Stomach smooth muscle (tissue), 2 donors: ENCODE measurements at regions not wholly inside any gene's neighbourhood (a gene's known extent, or its start where the extent isn't known, plus 50 kb on each side); places are given as distances from the start of the nearest gene placed in this dataset.

ENCODE experiments used
- H3K27ac ChIP-seq: one replicate; pipeline ENCODE4 v1.7.0; 2013; ENCODE audit warnings: mild to moderate bottlenecking, low read length, inconsistent platforms
- H3K27me3 ChIP-seq, 2 donors: one replicate each; pipeline ENCODE4 v1.7.0; 2013; ENCODE audit warnings: low read length in 2 of 2; ENCODE audit not compliant: insufficient read depth in 2 of 2, control insufficient read depth in 1 of 2
- H3K36me3 ChIP-seq, 2 donors: one replicate each; pipeline ENCODE4 v1.7.0; 2013; ENCODE audit warnings: low read length in 2 of 2; ENCODE audit not compliant: control insufficient read depth in 2 of 2, insufficient read depth in 2 of 2
- H3K4me1 ChIP-seq: one replicate; pipeline ENCODE4 v1.7.0; 2013; ENCODE audit warnings: low read length; ENCODE audit not compliant: control insufficient read depth, insufficient read depth
- H3K4me3 ChIP-seq, 2 donors: one replicate each; pipeline ENCODE4 v1.7.0; 2013; ENCODE audit warnings: low read length in 2 of 2
- H3K9ac ChIP-seq, 2 donors: one replicate each; pipeline ENCODE4 v1.7.0; 2013; ENCODE audit warnings: low read length in 2 of 2, mild to moderate bottlenecking in 1 of 2
- H3K9me3 ChIP-seq, 2 donors: one replicate each; pipeline ENCODE4 v1.7.0; 2013; ENCODE audit warnings: low read length in 2 of 2; ENCODE audit not compliant: control insufficient read depth in 2 of 2
- donor health status: healthy.
- donor health status: Pancreatic carcinoma.

DNA sequence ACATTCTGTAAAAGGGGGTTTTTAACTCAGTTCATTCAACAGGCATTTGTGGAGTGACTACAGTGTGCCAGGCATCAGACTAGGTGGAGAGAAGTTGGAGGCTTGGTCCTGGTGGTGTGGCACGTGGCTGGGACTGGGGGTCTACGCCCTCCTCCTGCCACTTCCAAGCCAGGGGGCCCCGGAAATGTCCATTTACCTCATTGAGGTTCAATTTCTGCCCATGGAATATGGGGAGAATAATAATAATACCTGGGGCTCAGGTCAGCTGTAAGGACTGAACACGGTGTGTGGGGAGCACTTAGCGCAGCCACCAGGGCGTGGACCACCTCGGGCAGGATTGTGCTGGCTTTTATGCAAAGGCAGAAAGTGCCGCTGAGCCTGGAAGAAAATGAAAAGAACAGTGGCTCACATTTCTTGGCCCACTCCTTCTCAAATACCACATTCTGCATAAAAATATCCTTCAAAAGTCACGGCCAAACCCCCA lies 229.4 kb downstream of the ANKRD60 start:
- no peaks in the 10 kb centered on the region for H3K27me3 ChIP-seq
- no peak overlapping the region for H3K9ac ChIP-seq
- peak overlapping the region in 1 of 2 donors; percentile 54 for H3K4me3 ChIP-seq
- H3K36me3 ChIP-seq: no peaks in the 10 kb centered on the region
- peaks cover 15% of the 10 kb centered on the region for H3K4me1 ChIP-seq
- H3K27ac ChIP-seq: no peak overlapping the region
- H3K9me3 ChIP-seq: peaks cover 0 to 3% of the 10 kb centered on the region in 2 donors

GRCh38 chr20:57998276-57998675 lies 230.2 kb downstream of the ANKRD60 start:
- Histone ChIP-seq H3K4me1 (peaks cover 15% of the 10 kb centered on the region), H3K9ac (no peak overlapping the region), H3K4me3 (no peak overlapping the region), H3K9me3 (no peaks in the 10 kb centered on the region), H3K27ac (no peak overlapping the region), H3K36me3 (no peaks in the 10 kb centered on the region), H3K27me3 (no peaks in the 10 kb centered on the region)

GRCh38 chr20:57996936-57997890 lies 231.2 kb downstream of the ANKRD60 start:
- no peak overlapping the region for H3K4me3 ChIP-seq
- H3K27me3 ChIP-seq: no peaks in the 10 kb centered on the region
- no peak overlapping the region for H3K27ac ChIP-seq
- H3K9me3 ChIP-seq: peaks cover 0 to 2% of the 10 kb centered on the region in 2 donors
- no peak overlapping the region for H3K9ac ChIP-seq
- H3K4me1 ChIP-seq: peaks cover 15% of the 10 kb centered on the region
- H3K36me3 ChIP-seq: no peaks in the 10 kb centered on the region

DNA sequence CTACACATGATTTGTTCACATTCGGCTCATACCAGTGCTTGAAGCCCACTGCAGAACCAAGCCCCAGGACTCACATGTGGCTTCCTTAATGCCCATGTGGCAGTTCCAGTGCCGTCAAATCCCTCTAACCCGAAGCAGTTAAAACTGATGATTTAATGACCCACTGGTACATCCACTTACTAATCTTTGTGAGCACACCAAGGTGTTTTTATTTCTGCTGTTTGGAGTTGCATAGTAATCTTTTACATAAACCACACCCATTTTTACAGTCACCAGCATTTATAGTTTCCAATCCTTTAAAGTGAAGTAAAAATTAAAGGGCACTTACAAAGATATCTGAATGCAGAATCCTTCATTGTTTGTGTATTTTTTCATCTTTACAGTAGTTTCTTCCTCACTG lies 232.0 kb downstream of the ANKRD60 start:
- no peaks in the 10 kb centered on the region for H3K36me3 ChIP-seq
- peaks cover 0 to 2% of the 10 kb centered on the region in 2 donors for H3K9me3 ChIP-seq
- peaks cover 12% of the 10 kb centered on the region for H3K4me1 ChIP-seq
- no peaks in the 10 kb centered on the region for H3K27me3 ChIP-seq
- H3K27ac ChIP-seq: no peak overlapping the region
- no peak overlapping the region for H3K4me3 ChIP-seq
- no peak overlapping the region for H3K9ac ChIP-seq

GRCh38 chr20:57995381-57995977 lies 233.0 kb downstream of the ANKRD60 start:
- no peak overlapping the region for H3K9ac ChIP-seq
- no peaks in the 10 kb centered on the region for H3K27me3 ChIP-seq
- no peak overlapping the region for H3K27ac ChIP-seq
- no peaks in the 10 kb centered on the region for H3K36me3 ChIP-seq
- H3K4me3 ChIP-seq: no peak overlapping the region
- peaks cover 0 to 2% of the 10 kb centered on the region in 2 donors for H3K9me3 ChIP-seq
- H3K4me1 ChIP-seq: peaks cover 9% of the 10 kb centered on the region

DNA sequence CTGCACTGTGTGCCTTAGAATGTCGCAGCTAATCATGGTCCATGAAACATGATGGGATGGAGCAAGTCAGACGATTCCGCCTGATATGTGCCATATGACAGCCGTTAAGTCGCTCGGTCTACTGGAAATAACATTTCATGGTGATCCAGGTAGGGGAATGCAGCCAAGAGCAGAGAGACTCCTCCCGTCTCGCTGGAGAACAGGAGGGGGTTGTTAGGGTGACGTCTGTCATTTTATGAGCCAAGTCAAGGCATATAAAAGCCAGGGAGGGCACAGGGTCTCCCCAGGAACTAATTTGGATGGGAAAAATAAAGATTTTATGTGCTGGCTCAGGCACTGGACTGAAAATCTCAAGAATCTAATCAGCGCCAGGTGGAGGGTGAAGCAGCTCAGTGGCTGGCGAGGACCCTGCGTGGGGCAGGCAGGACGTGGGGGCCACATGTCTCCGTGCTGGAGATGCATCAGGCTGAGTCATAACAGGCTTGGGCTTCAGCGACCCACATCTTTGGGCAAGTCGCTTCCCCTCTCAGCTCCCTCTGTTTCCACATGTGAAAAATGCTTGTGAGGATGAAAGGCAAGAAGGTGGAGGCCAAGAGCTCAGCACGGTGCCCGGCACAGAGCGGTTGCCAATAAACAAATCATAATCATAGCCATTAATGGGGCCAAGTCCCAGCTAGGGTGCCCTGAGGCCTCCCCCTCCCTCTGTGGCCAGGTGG lies 234.6 kb downstream of the ANKRD60 start:
- Histone ChIP-seq H3K27me3 (no peaks in the 10 kb centered on the region), H3K36me3 (no peaks in the 10 kb centered on the region), H3K27ac (no peak overlapping the region), H3K4me1 (peaks cover 3% of the 10 kb centered on the region), H3K9ac (no peak overlapping the region), H3K9me3 (peaks cover 0 to 2% of the 10 kb centered on the region in 2 donors), H3K4me3 (no peak overlapping the region)

DNA sequence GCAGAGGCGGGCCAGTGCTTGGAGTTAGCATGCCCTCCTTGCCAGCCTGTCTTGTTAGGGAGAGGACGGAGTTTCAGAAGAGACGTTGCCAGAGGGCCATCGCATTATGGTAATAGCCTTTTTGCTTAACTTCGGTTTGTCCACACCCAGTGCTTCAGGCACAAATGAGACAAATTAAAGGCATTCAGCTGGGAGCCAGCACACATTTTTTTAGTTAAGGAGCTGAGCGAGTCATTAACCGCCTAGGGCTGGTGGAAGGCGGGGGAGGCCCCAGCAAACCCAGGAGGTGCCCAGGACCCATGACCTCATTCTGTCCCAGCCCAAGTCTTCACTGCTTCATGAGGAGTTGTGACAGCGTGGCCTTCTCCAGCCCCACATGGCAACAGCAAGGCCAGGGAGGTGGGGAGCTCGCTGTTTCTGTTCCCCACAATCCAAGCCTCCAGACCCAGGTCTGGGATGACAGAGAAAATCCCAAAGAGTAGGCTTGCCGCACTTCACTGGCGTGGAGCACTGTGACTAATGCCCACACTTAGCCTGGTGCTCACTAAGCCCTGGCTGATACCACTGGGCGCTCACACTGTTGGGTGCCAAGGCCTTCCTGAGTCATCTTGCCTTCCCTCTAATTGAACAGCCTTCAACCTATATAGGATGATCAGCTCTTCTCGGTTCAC lies 237.1 kb downstream of the ANKRD60 start:
- H3K9ac ChIP-seq: no peak overlapping the region

DNA sequence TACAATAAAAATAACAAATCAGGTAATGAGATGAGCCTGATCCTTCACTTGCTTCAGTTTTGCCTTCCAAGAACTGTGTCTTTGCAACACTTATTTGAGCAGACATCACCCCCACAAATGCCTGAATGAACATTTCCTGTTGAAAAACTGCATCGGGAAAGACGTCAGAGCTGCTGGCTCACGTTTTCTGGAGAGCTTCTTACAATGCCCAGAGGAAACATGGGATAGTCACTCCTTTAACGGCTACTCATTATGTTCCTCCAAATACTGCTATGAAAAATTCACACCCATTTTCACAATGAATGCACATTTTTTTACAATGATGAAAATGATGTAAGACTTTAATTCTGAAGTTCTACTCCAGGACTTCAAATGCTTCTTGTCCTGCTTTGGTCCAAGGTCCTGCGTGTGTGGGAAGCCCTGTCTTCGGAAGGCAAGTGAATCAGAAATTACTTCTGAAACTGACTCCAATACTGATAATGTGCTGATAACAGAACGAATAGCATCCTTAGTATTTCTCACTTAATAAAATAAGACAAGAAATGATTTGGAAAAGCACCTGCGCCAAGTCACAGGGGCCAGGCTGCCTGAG lies 238.0 kb downstream of the ANKRD60 start:
- Histone ChIP-seq H3K4me1 (no peaks in the 10 kb centered on the region), H3K9me3 (peaks cover 0 to 2% of the 10 kb centered on the region in 2 donors), H3K4me3 (no peak overlapping the region), H3K27me3 (no peaks in the 10 kb centered on the region), H3K36me3 (no peaks in the 10 kb centered on the region), H3K27ac (no peak overlapping the region), H3K9ac (no peak overlapping the region)

More for the DNA sequence above, 237.1 kb downstream of the ANKRD60 start:
- no peaks in the 10 kb centered on the region for H3K27me3 ChIP-seq
- H3K9me3 ChIP-seq: peaks cover 0 to 2% of the 10 kb centered on the region in 2 donors
- no peak overlapping the region for H3K27ac ChIP-seq
- H3K4me1 ChIP-seq: no peaks in the 10 kb centered on the region
- no peaks in the 10 kb centered on the region for H3K36me3 ChIP-seq
- no peak overlapping the region for H3K4me3 ChIP-seq

- no peaks in the 10 kb centered on the region for H3K36me3 ChIP-seq
Measured at GRCh38 chr20:57988828-57989227, 239.6 kb downstream of the ANKRD60 start.

DNA sequence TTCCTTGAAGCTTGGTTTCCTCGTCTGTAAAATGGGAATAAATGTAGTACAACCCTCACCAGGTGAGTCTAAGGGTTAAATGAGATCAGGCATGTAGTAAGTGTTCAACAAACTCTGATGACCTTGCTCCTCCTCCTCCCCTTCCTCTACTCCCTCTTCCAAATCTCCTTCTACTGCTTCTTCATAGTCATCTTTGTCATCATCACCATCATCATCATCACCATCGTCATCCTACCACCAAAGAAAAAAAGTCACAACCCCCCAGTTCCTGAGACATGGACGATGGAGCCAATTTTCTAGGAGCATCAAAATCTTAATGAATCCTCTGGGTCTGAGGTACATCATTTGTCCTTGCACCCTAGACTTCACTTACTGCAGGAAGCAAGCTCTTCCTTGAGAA lies 240.0 kb downstream of the ANKRD60 start:
- Histone ChIP-seq H3K27me3 (no peaks in the 10 kb centered on the region), H3K4me1 (no peaks in the 10 kb centered on the region), H3K27ac (no peak overlapping the region), H3K9me3 (peaks cover 0 to 2% of the 10 kb centered on the region in 2 donors), H3K36me3 (no peaks in the 10 kb centered on the region), H3K4me3 (no peak overlapping the region), H3K9ac (no peak overlapping the region)

More at GRCh38 chr20:57988828-57989227, 239.6 kb downstream of the ANKRD60 start:
- Histone ChIP-seq H3K9me3 (peaks cover 0 to 2% of the 10 kb centered on the region in 2 donors), H3K4me1 (no peaks in the 10 kb centered on the region), H3K9ac (no peak overlapping the region), H3K4me3 (no peak overlapping the region), H3K27ac (no peak overlapping the region), H3K27me3 (no peaks in the 10 kb centered on the region)
